ENCODE measurements at regions not wholly inside any gene's neighbourhood (a gene's known extent, or its start where the extent isn't known, plus 50 kb on each side); places are given as distances from the start of the nearest gene placed in this dataset.

DNA sequence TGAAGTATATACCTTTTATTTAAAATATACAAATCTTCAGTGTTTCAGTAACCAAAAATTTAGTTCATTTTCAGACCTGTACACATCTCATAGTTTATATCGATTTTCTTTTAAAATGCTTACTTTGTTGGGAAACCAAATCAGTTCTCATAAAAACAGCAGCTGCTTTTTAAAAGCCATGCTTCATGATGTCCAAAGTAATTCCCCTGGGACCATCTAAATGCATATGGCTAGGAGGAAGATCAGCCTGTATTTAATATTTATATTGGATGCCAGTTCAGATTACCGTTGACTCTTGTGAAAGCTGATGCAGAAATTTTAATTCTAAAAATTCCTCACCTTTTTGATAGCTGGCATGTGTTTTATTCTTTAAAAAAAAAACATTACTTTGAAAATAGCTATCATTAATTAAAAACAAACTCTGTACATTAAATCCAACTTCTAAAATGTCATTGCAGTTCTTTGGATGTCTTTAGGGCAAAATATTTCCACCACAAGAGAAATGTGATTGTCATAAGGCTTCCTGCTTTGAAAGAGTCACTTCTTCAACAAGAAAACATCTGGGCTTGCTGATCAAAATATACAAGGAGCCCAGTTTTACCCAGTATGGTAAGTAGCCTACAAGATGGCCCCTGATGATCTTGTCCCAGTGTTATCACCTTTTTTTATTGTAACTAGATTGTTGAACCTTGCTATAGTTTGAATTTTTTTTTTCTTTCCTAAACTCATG is 1242.9 kb upstream of the CDH6 start:
- no peak for DNase-seq (ENCODE audit: low read depth in 1 of 2, low spot score in 1 of 2)
- no peak for TF ChIP-seq GABPA (IDR thresholded peaks at IDR 0.05; ENCODE audit: low read depth)
- TF ChIP-seq, protein P1, sequence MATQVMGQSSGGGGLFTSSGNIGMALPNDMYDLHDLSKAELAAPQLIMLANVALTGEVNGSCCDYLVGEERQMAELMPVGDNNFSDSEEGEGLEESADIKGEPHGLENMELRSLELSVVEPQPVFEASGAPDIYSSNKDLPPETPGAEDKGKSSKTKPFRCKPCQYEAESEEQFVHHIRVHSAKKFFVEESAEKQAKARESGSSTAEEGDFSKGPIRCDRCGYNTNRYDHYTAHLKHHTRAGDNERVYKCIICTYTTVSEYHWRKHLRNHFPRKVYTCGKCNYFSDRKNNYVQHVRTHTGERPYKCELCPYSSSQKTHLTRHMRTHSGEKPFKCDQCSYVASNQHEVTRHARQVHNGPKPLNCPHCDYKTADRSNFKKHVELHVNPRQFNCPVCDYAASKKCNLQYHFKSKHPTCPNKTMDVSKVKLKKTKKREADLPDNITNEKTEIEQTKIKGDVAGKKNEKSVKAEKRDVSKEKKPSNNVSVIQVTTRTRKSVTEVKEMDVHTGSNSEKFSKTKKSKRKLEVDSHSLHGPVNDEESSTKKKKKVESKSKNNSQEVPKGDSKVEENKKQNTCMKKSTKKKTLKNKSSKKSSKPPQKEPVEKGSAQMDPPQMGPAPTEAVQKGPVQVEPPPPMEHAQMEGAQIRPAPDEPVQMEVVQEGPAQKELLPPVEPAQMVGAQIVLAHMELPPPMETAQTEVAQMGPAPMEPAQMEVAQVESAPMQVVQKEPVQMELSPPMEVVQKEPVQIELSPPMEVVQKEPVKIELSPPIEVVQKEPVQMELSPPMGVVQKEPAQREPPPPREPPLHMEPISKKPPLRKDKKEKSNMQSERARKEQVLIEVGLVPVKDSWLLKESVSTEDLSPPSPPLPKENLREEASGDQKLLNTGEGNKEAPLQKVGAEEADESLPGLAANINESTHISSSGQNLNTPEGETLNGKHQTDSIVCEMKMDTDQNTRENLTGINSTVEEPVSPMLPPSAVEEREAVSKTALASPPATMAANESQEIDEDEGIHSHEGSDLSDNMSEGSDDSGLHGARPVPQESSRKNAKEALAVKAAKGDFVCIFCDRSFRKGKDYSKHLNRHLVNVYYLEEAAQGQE (IDR thresholded peaks at IDR 0.05; ENCODE audit: insufficient replicate concordance, low read depth): no peak
- TF ChIP-seq POLR2AphosphoS5 (IDR thresholded peaks at IDR 0.05; ENCODE audit: low read depth): no peak
- TF ChIP-seq SPI1 (IDR thresholded peaks at IDR 0.05; ENCODE audit: borderline replicate concordance, low read depth): no peak
- TF ChIP-seq, protein P2, sequence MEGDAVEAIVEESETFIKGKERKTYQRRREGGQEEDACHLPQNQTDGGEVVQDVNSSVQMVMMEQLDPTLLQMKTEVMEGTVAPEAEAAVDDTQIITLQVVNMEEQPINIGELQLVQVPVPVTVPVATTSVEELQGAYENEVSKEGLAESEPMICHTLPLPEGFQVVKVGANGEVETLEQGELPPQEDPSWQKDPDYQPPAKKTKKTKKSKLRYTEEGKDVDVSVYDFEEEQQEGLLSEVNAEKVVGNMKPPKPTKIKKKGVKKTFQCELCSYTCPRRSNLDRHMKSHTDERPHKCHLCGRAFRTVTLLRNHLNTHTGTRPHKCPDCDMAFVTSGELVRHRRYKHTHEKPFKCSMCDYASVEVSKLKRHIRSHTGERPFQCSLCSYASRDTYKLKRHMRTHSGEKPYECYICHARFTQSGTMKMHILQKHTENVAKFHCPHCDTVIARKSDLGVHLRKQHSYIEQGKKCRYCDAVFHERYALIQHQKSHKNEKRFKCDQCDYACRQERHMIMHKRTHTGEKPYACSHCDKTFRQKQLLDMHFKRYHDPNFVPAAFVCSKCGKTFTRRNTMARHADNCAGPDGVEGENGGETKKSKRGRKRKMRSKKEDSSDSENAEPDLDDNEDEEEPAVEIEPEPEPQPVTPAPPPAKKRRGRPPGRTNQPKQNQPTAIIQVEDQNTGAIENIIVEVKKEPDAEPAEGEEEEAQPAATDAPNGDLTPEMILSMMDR (IDR thresholded peaks at IDR 0.05; ENCODE audit: insufficient read depth, low read length): no peak
- no peak overlapping the region for H3K27ac ChIP-seq (replicated peaks)
- H3K27me3 ChIP-seq (ENCODE audit: insufficient read depth, poor library complexity, severe bottlenecking): no peaks in the 10 kb centered on the region
- no peak overlapping the region for H3K4me3 ChIP-seq (replicated peaks; ENCODE audit: insufficient read depth, low read length)

DNA sequence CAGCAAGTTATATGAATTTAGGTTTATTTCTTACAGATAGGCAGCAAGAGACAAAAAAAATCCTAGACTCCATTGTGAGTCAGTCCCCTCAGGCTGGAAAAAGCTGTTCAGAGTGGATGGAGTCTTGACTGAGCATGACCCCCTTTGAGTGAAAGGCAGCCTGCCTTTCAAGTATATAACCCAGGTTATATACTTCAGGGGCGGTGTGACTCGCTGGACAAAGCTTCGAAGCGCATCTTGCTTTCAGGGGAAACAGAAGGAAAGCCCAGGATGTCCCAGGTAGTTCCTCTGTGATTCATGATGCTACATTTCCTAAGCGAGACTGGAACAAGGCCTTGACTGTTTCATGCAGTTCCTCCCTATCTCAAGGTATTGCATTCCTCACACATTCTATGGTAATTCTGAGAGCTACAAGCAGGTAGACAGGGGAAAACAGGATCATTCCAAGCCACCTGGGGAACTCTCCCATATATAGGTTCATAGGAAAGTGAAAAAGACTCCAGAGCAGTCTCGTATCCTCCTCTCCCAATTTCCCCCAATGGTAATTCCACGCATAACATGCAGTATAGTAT is 1244.1 kb upstream of the CDH6 start:
- no peak overlapping the region for H3K4me3 ChIP-seq (replicated peaks; ENCODE audit: insufficient read depth, low read length)
- no peak overlapping the region for H3K27ac ChIP-seq (replicated peaks)
- TF ChIP-seq, protein P1 (IDR thresholded peaks at IDR 0.05; ENCODE audit: insufficient replicate concordance, low read depth): no peak
- TF ChIP-seq POLR2AphosphoS5 (IDR thresholded peaks at IDR 0.05; ENCODE audit: low read depth): no peak
- no peak for TF ChIP-seq SPI1 (IDR thresholded peaks at IDR 0.05; ENCODE audit: borderline replicate concordance, low read depth)
- TF ChIP-seq, protein P2 (IDR thresholded peaks at IDR 0.05; ENCODE audit: insufficient read depth, low read length): no peak
- no peak for TF ChIP-seq GABPA (IDR thresholded peaks at IDR 0.05; ENCODE audit: low read depth)
- DNase-seq (ENCODE audit: low read depth in 1 of 2, low spot score in 1 of 2): no peak
- H3K27me3 ChIP-seq (ENCODE audit: insufficient read depth, poor library complexity, severe bottlenecking): no peaks in the 10 kb centered on the region

DNA sequence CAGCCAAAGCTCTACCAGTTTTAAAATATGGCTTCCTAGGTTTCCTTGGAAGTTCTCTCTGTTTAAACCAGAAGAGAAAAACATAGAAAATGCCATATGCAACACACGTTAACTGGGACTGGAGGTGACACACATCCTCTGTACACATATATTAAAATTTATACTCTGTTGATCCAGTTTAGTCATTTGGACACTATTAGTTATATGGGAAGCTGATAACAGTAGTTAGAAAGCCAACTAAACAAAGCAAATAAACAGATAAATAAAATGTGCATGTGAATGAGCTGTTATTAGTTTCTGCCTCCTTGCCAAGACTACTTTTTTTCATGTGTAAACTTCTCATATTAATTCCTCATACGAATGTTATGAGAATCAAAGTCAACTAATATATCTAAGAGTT is 1249.2 kb upstream of the CDH6 start:
- TF ChIP-seq, protein P1 (IDR thresholded peaks at IDR 0.05; ENCODE audit: insufficient replicate concordance, low read depth): no peak
- TF ChIP-seq POLR2AphosphoS5 (IDR thresholded peaks at IDR 0.05; ENCODE audit: low read depth): no peak
- TF ChIP-seq GABPA (IDR thresholded peaks at IDR 0.05; ENCODE audit: low read depth): no peak
- TF ChIP-seq, protein P2 (IDR thresholded peaks at IDR 0.05; ENCODE audit: insufficient read depth, low read length): no peak
- TF ChIP-seq SPI1 (IDR thresholded peaks at IDR 0.05; ENCODE audit: borderline replicate concordance, low read depth): no peak
- DNase-seq (ENCODE audit: low read depth in 1 of 2, low spot score in 1 of 2): no peak
- Histone ChIP-seq H3K4me3 (replicated peaks; ENCODE audit: insufficient read depth, low read length) (no peak overlapping the region), H3K27ac (replicated peaks) (no peak overlapping the region), H3K27me3 (ENCODE audit: insufficient read depth, poor library complexity, severe bottlenecking) (no peaks in the 10 kb centered on the region)

Measured in HL-60 (cell line).